Femur (tissue), 1 donor: ENCODE measurements at regions not wholly inside any gene's neighbourhood (a gene's known extent, or its start where the extent isn't known, plus 50 kb on each side); places are given as distances from the start of the nearest gene placed in this dataset.
"Not testable (repeated sequence)": the region's sequence is repeated elsewhere in the genome, so short reads cannot be mapped to it uniquely, and the experiment has no call there.

Experiments
- DNase-seq: peaks from one replicate; pipeline ENCODE4 v3.0.0-alpha.2; 2017

- no peak for DNase-seq
These were observed 107.6 kb upstream of the EGLN3 start for GRCh38 chr14:34058510-34058909.

- DNase-seq: no peak
These were observed 105.2 kb upstream of the EGLN3 start for GRCh38 chr14:34056046-34056445.

GRCh38 chr14:34055157-34055950, 104.5 kb upstream of the EGLN3 start:
- DNase-seq: no peak

- peak; percentile 89 for DNase-seq
These were observed 102.8 kb upstream of the EGLN3 start for GRCh38 chr14:34053666-34054065.

- no peak for DNase-seq
These were observed 101.8 kb upstream of the EGLN3 start for GRCh38 chr14:34052658-34053014.

GRCh38 chr14:34051966-34052657, 101.2 kb upstream of the EGLN3 start:
- no peak for DNase-seq

- DNase-seq: no peak
These were observed 99.7 kb upstream of the EGLN3 start for GRCh38 chr14:34050606-34051005.

GRCh38 chr14:34049790-34050189, 98.9 kb upstream of the EGLN3 start:
- peak; percentile 40 for DNase-seq

GRCh38 chr14:34049187-34049586, 98.3 kb upstream of the EGLN3 start:
- DNase-seq: not testable (repeated sequence)

GRCh38 chr14:34046799-34047520, 96.1 kb upstream of the EGLN3 start:
- DNase-seq: no peak

GRCh38 chr14:34044666-34045306, 93.9 kb upstream of the EGLN3 start:
- no peak for DNase-seq

- DNase-seq: no peak
These were observed 93.4 kb upstream of the EGLN3 start for GRCh38 chr14:34044373-34044637.

GRCh38 chr14:34043627-34044372, 92.9 kb upstream of the EGLN3 start:
- DNase-seq: no peak

GRCh38 chr14:34041220-34041619, 90.3 kb upstream of the EGLN3 start:
- no peak for DNase-seq

GRCh38 chr14:34040766-34041165, 89.9 kb upstream of the EGLN3 start:
- no peak for DNase-seq

GRCh38 chr14:34039428-34040047, 88.7 kb upstream of the EGLN3 start:
- DNase-seq: no peak

- no peak for DNase-seq
These were observed 87.6 kb upstream of the EGLN3 start for GRCh38 chr14:34038358-34039057.

GRCh38 chr14:34036319-34036766, 85.5 kb upstream of the EGLN3 start:
- no peak for DNase-seq

- DNase-seq: no peak
These were observed 85.0 kb upstream of the EGLN3 start for GRCh38 chr14:34035934-34036250.

GRCh38 chr14:34035177-34035933, 84.5 kb upstream of the EGLN3 start:
- DNase-seq: peak; percentile 57
